ENCODE measurements at regions not wholly inside any gene's neighbourhood (a gene's known extent, or its start where the extent isn't known, plus 50 kb on each side); places are given as distances from the start of the nearest gene placed in this dataset.

DNA sequence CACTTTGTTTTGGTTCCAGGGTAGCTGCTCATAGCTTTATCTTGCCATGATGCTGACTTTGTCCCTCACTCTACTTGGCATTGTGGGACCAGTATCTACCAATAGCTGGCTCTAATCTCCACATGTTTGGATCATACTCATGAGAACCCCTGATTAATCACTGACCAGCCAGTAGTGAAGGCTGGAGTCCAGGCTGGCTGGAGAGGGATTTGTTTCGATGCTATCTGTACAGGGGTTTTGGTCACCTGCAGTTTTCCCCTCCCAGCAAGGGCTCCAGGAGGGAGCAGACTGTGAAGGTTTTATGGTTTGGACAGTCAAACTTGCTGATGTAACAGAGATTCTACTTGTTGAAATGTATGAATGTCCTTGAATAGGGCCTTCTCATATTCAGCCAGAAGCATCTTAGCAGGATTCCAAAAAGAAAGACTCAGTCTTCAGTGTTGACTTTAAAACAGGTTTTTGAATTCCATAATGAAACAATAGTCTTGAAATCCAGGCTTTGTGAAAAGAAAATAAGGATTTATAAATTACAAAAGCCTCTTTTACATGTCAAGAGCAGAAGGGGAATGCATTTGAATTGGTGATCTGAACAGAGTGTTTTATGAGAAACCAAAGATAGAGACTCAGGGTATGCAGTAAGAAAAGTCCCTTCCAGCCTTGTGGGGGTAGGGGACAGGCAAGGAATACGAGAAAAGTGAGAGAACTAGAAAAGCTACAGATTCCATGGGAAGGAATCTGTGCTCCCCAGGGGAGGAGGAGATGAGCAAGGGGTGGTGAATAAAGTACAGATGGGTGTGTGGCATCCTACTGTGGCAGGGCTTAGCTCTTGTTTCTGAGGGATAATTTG lies 103.1 kb upstream of the SHISA3 start:
- Histone ChIP-seq H3K4me1 (ENCODE audit: insufficient read depth, low read length) (no peaks in the 10 kb centered on the region), H4K20me1 (ENCODE audit: insufficient read depth, low read length) (no peaks in the 10 kb centered on the region), H3K27ac (ENCODE audit: low read depth, low read length) (no peak overlapping the region), H3K4me3 (ENCODE audit: insufficient read depth, low read length) (no peak overlapping the region), H3K79me2 (ENCODE audit: insufficient read depth, low read length) (no peaks in the 10 kb centered on the region), H3K36me3 (ENCODE audit: insufficient read depth, low read length) (no peaks in the 10 kb centered on the region), H3K9me3 (ENCODE audit: low read depth, low read length) (no peaks in the 10 kb centered on the region), H3K27me3 (ENCODE audit: insufficient read depth, low read length) (no peaks in the 10 kb centered on the region), H3K4me2 (ENCODE audit: insufficient read depth, low read length) (no peak overlapping the region), H2AFZ (ENCODE audit: low read length) (no peak overlapping the region)
- TF ChIP-seq, protein P1, sequence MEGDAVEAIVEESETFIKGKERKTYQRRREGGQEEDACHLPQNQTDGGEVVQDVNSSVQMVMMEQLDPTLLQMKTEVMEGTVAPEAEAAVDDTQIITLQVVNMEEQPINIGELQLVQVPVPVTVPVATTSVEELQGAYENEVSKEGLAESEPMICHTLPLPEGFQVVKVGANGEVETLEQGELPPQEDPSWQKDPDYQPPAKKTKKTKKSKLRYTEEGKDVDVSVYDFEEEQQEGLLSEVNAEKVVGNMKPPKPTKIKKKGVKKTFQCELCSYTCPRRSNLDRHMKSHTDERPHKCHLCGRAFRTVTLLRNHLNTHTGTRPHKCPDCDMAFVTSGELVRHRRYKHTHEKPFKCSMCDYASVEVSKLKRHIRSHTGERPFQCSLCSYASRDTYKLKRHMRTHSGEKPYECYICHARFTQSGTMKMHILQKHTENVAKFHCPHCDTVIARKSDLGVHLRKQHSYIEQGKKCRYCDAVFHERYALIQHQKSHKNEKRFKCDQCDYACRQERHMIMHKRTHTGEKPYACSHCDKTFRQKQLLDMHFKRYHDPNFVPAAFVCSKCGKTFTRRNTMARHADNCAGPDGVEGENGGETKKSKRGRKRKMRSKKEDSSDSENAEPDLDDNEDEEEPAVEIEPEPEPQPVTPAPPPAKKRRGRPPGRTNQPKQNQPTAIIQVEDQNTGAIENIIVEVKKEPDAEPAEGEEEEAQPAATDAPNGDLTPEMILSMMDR (IDR thresholded peaks at IDR 0.05; ENCODE audit: extremely low read depth, low read depth, low read length): no peak
- DNase-seq (ENCODE audit: insufficient read length, low spot score, missing footprints): no peak

DNA sequence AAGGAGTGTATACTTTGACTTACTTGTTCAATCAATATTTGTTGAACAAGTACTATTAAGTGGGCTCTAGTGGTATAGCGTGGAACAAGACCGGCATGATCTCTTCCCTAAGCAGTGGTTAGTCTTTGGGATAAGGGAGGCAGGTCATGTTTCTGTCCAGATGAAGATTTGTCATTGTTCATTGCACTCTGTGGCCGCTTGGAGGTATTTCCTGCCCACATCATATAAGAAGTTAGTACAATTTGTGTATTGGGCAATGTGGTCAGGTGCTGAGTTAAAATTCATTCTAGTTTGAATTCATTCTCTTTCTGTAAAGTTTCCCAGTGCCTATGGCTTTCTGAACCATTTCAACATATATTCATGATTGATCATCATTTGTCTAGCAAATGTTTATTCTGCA lies 101.1 kb upstream of the SHISA3 start:
- no peak for DNase-seq (ENCODE audit: insufficient read length, low spot score, missing footprints)
- H3K27me3 ChIP-seq (ENCODE audit: insufficient read depth, low read length): no peaks in the 10 kb centered on the region
- H3K27ac ChIP-seq (ENCODE audit: low read depth, low read length): no peak overlapping the region
- no peaks in the 10 kb centered on the region for H3K9me3 ChIP-seq (ENCODE audit: low read depth, low read length)
- H3K36me3 ChIP-seq (ENCODE audit: insufficient read depth, low read length): no peaks in the 10 kb centered on the region
- no peak overlapping the region for H3K4me2 ChIP-seq (ENCODE audit: insufficient read depth, low read length)
- H3K79me2 ChIP-seq (ENCODE audit: insufficient read depth, low read length): no peaks in the 10 kb centered on the region
- H4K20me1 ChIP-seq (ENCODE audit: insufficient read depth, low read length): no peaks in the 10 kb centered on the region
- H3K4me3 ChIP-seq (ENCODE audit: insufficient read depth, low read length): no peak overlapping the region
- no peaks in the 10 kb centered on the region for H3K4me1 ChIP-seq (ENCODE audit: insufficient read depth, low read length)
- TF ChIP-seq, protein P1 (IDR thresholded peaks at IDR 0.05; ENCODE audit: extremely low read depth, low read depth, low read length): no peak
- H2AFZ ChIP-seq (ENCODE audit: low read length): no peak overlapping the region

DNA sequence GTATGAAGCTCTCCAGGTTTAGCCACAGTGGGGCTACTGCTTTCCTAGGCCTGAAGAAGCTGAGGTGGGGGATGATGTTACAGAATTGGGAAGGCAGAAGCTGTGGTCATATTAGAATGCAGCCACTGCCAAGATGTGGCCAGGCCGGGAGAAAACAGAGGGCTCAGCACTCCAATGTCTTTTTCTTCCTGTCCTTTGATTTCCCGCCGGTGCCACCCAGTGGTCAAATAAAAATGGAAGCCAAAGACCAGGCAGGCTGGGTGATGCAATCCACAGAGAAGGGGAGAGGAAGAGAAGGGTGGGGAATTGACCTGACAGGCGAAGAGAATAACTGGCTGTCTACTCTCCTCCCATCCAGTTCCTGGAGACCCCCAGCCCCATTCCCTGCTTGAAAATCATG lies 94.9 kb upstream of the SHISA3 start:
- DNase-seq (ENCODE audit: insufficient read length, low spot score, missing footprints): no peak
- H3K4me3 ChIP-seq (ENCODE audit: insufficient read depth, low read length): no peak overlapping the region
- H3K4me2 ChIP-seq (ENCODE audit: insufficient read depth, low read length): no peak overlapping the region
- TF ChIP-seq, protein P1 (IDR thresholded peaks at IDR 0.05; ENCODE audit: extremely low read depth, low read depth, low read length): peak; percentile 12
- H2AFZ ChIP-seq (ENCODE audit: low read length): no peak overlapping the region
- H3K9me3 ChIP-seq (ENCODE audit: low read depth, low read length): no peaks in the 10 kb centered on the region
- no peaks in the 10 kb centered on the region for H4K20me1 ChIP-seq (ENCODE audit: insufficient read depth, low read length)
- H3K4me1 ChIP-seq (ENCODE audit: insufficient read depth, low read length): no peaks in the 10 kb centered on the region
- no peaks in the 10 kb centered on the region for H3K79me2 ChIP-seq (ENCODE audit: insufficient read depth, low read length)
- no peaks in the 10 kb centered on the region for H3K36me3 ChIP-seq (ENCODE audit: insufficient read depth, low read length)
- H3K27ac ChIP-seq (ENCODE audit: low read depth, low read length): no peak overlapping the region
- no peaks in the 10 kb centered on the region for H3K27me3 ChIP-seq (ENCODE audit: insufficient read depth, low read length)

DNA sequence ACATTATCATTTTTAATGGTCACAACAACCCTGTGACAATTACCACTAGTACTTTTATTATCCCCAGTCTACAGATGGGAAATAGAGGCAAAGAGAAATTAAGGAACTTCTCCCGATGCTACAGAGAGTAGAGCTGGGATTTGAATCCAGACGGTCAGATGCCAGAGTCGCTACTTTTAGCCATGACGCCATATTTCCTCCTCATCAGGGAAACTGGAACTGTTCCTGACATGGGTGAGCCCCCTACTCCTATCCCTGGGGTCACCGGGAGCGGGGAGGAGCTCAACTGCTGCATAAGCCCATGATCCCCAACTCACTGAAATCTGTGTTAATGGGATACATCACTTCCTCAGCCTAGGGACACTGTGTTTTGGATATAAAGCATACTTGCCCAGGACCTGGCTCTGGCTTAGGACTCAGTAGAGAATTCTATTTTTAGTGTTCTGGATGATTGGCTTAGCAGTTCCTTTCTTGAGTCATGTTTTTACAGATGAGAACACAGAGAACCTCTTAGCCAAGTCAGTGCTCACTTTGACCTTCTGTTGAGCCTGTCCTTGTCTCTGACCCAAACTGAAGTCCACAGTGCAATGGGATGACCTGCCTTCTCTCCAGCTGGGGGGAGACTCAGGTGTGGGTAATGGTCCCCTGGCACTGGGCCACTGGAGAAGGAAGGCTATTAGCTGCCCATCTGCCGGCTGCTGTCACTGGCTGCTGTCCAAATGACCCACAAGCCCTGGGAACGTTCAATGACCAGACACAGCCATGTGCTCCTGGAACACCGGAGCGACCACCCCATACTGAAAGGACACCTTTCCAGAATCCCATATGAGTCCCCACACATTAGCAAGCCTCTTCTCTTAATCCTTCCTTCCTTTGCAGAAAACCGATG lies 90.8 kb upstream of the SHISA3 start:
- Histone ChIP-seq H3K36me3 (ENCODE audit: insufficient read depth, low read length) (no peaks in the 10 kb centered on the region), H3K4me1 (ENCODE audit: insufficient read depth, low read length) (no peaks in the 10 kb centered on the region), H3K79me2 (ENCODE audit: insufficient read depth, low read length) (no peaks in the 10 kb centered on the region), H3K27me3 (ENCODE audit: insufficient read depth, low read length) (no peaks in the 10 kb centered on the region), H4K20me1 (ENCODE audit: insufficient read depth, low read length) (no peaks in the 10 kb centered on the region), H3K27ac (ENCODE audit: low read depth, low read length) (no peak overlapping the region), H3K9me3 (ENCODE audit: low read depth, low read length) (no peaks in the 10 kb centered on the region), H3K4me2 (ENCODE audit: insufficient read depth, low read length) (no peak overlapping the region), H2AFZ (ENCODE audit: low read length) (no peak overlapping the region), H3K4me3 (ENCODE audit: insufficient read depth, low read length) (no peak overlapping the region)
- TF ChIP-seq, protein P1 (IDR thresholded peaks at IDR 0.05; ENCODE audit: extremely low read depth, low read depth, low read length): no peak
- no peak for DNase-seq (ENCODE audit: insufficient read length, low spot score, missing footprints)

Measured in osteoblast (primary cell).